Pancreas (tissue), 10 donors: ENCODE measurements at regions not wholly inside any gene's neighbourhood (a gene's known extent, or its start where the extent isn't known, plus 50 kb on each side); places are given as distances from the start of the nearest gene placed in this dataset.

Experiments
- ATAC-seq, 4 donors: fragments of 200-7000 bp; cut with Tn5 transposase; one replicate each; pipeline versions ENCODE4 v1.8.0 to v1.9.1; 2020; ENCODE audit warnings: mild to moderate bottlenecking in 4 of 4, moderate library complexity in 4 of 4
- DNase-seq, 6 donors: peaks; one replicate each; pipeline ENCODE4 v3.0.0-alpha.2; 2020
- FAIRE-seq: peaks from 2 replicates; lab custom pipeline; 2012; peaks lifted over from hg19 to GRCh38; lab: Jason Lieb, UNC
- H3K27ac ChIP-seq, 4 donors: fragments of 200-600 bp; sonication (generic); 1 replicate in 3 of 4; 2 replicates in 1 of 4; pipeline versions ENCODE4 v1.5.0 to v1.8.0; 2020
- H3K27me3 ChIP-seq, 4 donors: fragments of 200-600 bp; one replicate each; pipeline ENCODE4 v1.8.0; 2021
- H3K36me3 ChIP-seq, 3 donors: fragments of 200-600 bp; sonication (generic) in 1 of 3; one replicate each; pipeline versions ENCODE4 v1.5.0 to v1.8.0; 2020 to 2021
- H3K4me1 ChIP-seq, 3 donors: fragments of 200-600 bp; one replicate each; pipeline ENCODE4 v1.8.0; 2021
- H3K4me3 ChIP-seq, 4 donors: fragments of 200-600 bp; sonication (generic) in 2 of 4; one replicate each; pipeline versions ENCODE4 v1.5.0 to v1.8.0; 2020 to 2021
- H3K9me3 ChIP-seq, 4 donors: fragments of 200-600 bp; one replicate each; pipeline ENCODE4 v1.8.0; 2021
- CTCF ChIP-seq, 4 donors: fragments of 200-600 bp; sonication (generic) in 3 of 4; IDR thresholded peaks; one replicate each; pipeline versions ENCODE4 v1.5.0 to v1.8.0; 2021; ENCODE audit warnings: antibody characterized with exemption in 4 of 4
- WGBS, 2 donors: extraction: QIAGEN DNeasy Blood & Tissue Kit; methylation state at CpG; one replicate each; pipeline ENCODE4 v1.1.7; 2013; 5-methylcytosine and 5-hydroxymethylcytosine counted together
- intact Hi-C, 3 donors: fragments of 100-400 bp; cut with DNase I; formaldehyde crosslinking; loops; one replicate each; pipeline versions ENCODE4 v1.11.1 to v1.14.2; 2022
- donor health status: healthy with polysubstance abuse.
- donor health status: DM: no; HTN: no; CAD: no; lungs with moderate emphysema.
- donor health status: DM: no; HTN: no; CAD: no.
- donor health status: control.
- donor health status: control.
- donor health status: Bipolar disorder and iron deficiency.
- donor health status: DM: yes; HTN: yes; CAD: no.
- donor health status: DM: no; HTN: no; CAD: no.
- donor health status: DM: no; HTN: no; CAD: no.
- donor health status: DM: yes; HTN: yes; CAD: no.

DNA sequence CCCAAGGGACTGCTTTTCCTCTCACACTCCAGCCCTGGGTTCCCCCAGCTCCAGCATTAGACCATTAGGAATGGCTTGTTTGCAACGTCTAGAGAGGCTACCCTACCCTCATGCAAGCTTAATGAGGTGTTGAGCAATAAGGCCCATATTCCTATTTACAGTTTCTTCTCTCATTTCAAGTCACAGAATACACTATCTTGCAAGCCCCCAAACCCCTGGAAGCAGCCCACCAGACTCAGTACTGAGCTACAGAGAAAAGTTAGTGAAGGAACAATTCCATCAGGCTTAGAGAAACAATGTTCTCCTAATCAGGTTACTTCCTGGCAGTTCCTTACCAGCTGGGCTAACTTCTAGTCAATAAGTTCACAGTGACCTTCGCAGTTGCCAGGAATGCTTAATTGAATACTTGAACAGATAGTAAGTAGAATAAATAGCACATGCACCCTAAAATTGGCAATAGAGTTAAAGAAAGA lies 606.5 kb upstream of the NOX3 start:
- intact Hi-C loops: no loop called here
- peak; percentile 43 to 80 (median 78) for ATAC-seq
- 9 to 29% methylated on average over 2 of the region's 2 CpGs for WGBS, 2 donors

GRCh38 chr6:156061465-156061864 lies 605.8 kb upstream of the NOX3 start:
- H3K4me3 ChIP-seq: no peak overlapping the region
- ATAC-seq: no peak
- WGBS, 2 donors: 73 to 81% methylated on average over 6 of the region's 6 CpGs
- no peak overlapping the region for H3K27ac ChIP-seq
- no peak for FAIRE-seq
- no peaks in the 10 kb centered on the region for H3K36me3 ChIP-seq
- intact Hi-C loops: no loop called here
- no peaks in the 10 kb centered on the region for H3K27me3 ChIP-seq
- H3K4me1 ChIP-seq: peaks cover 0 to 10% (median 7%) of the 10 kb centered on the region in 3 donors
- DNase-seq: no peak
- no peak for TF ChIP-seq CTCF (IDR thresholded peaks at IDR 0.05)
- H3K9me3 ChIP-seq: no peaks in the 10 kb centered on the region

More for the DNA sequence above, 606.5 kb upstream of the NOX3 start:
- H3K27me3 ChIP-seq: no peaks in the 10 kb centered on the region
- no peak for TF ChIP-seq CTCF (IDR thresholded peaks at IDR 0.05)
- H3K27ac ChIP-seq: no peak overlapping the region
- no peak overlapping the region for H3K4me3 ChIP-seq
- no peak for FAIRE-seq
- peak in 2 of 6 donors; percentile 19 to 23 for DNase-seq
- no peaks in the 10 kb centered on the region for H3K9me3 ChIP-seq
- peaks cover 0 to 10% (median 7%) of the 10 kb centered on the region in 3 donors for H3K4me1 ChIP-seq
- H3K36me3 ChIP-seq: no peaks in the 10 kb centered on the region

DNA sequence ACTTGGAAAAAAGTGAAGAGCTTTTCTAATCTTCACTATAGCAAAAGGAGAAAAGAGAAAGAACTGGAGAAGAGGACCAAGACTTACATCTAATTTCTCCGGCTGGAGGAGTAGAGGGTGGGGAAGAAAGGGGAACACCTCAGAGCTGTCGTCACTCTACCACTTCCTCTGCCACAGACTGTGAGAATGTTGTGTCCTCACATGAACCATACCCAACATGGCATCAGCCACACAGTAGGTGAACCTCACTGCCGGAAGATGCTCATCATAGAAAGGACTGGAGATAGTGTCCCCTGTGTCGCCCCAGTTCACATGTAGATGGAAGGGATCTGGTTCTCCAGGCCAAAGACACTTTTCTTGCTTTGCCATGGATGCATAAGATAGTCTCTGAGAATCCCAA lies 604.4 kb upstream of the NOX3 start:
- TF ChIP-seq CTCF (IDR thresholded peaks at IDR 0.05): no peak
- WGBS, 2 donors: 86 to 93% methylated on average over 4 of the region's 4 CpGs
- Histone ChIP-seq H3K36me3 (no peaks in the 10 kb centered on the region), H3K9me3 (no peaks in the 10 kb centered on the region), H3K4me1 (peaks cover 0 to 10% (median 7%) of the 10 kb centered on the region in 3 donors), H3K27me3 (no peaks in the 10 kb centered on the region), H3K27ac (no peak overlapping the region), H3K4me3 (no peak overlapping the region)
- intact Hi-C loops: no loop called here
- FAIRE-seq (no peak), DNase-seq (no peak), ATAC-seq (no peak)

- no peak for TF ChIP-seq CTCF (IDR thresholded peaks at IDR 0.05)
- ATAC-seq: no peak
- 89 to 91% methylated on average over 2 of the region's 2 CpGs for WGBS, 2 donors
- FAIRE-seq: no peak
- no peak overlapping the region for H3K27ac ChIP-seq
- no peaks in the 10 kb centered on the region for H3K27me3 ChIP-seq
- no peak for DNase-seq
- H3K9me3 ChIP-seq: no peaks in the 10 kb centered on the region
- H3K4me1 ChIP-seq: peaks cover 0 to 10% (median 7%) of the 10 kb centered on the region in 3 donors
- intact Hi-C loops: no loop called here
- H3K36me3 ChIP-seq: no peaks in the 10 kb centered on the region
- H3K4me3 ChIP-seq: no peak overlapping the region
These were observed 602.7 kb upstream of the NOX3 start for GRCh38 chr6:156058356-156058755.

- no peak for FAIRE-seq
- WGBS, 2 donors: 55 to 66% methylated on average over 5 of the region's 5 CpGs
These were observed 602.2 kb upstream of the NOX3 start for GRCh38 chr6:156057869-156058268.

More at GRCh38 chr6:156057869-156058268, 602.2 kb upstream of the NOX3 start:
- no peaks in the 10 kb centered on the region for H3K36me3 ChIP-seq
- H3K9me3 ChIP-seq: no peaks in the 10 kb centered on the region
- ATAC-seq: no peak
- H3K27ac ChIP-seq: no peak overlapping the region
- no peaks in the 10 kb centered on the region for H3K27me3 ChIP-seq
- DNase-seq: no peak
- intact Hi-C loops: no loop called here
- peaks cover 0 to 10% (median 7%) of the 10 kb centered on the region in 3 donors for H3K4me1 ChIP-seq
- no peak overlapping the region for H3K4me3 ChIP-seq
- no peak for TF ChIP-seq CTCF (IDR thresholded peaks at IDR 0.05)
